Esophagus (tissue), 2 donors: ENCODE measurements at regions not wholly inside any gene's neighbourhood (a gene's known extent, or its start where the extent isn't known, plus 50 kb on each side); places are given as distances from the start of the nearest gene placed in this dataset.
"Not testable (repeated sequence)": the region's sequence is repeated elsewhere in the genome, so short reads cannot be mapped to it uniquely, and the experiment has no call there.

Source experiments
- H3K27ac ChIP-seq, 2 donors: one replicate each; pipeline ENCODE4 v1.5.1; 2013; ENCODE audit warnings: low read depth in 2 of 2, mild to moderate bottlenecking in 2 of 2, inconsistent platforms in 1 of 2, low read length in 1 of 2, moderate library complexity in 1 of 2
- H3K27me3 ChIP-seq, 2 donors: one replicate each; pipeline ENCODE4 v1.6.1; 2013; ENCODE audit warnings: low read length in 2 of 2, control low read depth in 1 of 2, mild to moderate bottlenecking in 1 of 2; ENCODE audit not compliant: insufficient read depth in 2 of 2, control insufficient read depth in 1 of 2
- H3K36me3 ChIP-seq, 2 donors: one replicate each; pipeline ENCODE4 v1.6.1; 2013; ENCODE audit warnings: low read length in 1 of 2; ENCODE audit not compliant: control insufficient read depth in 2 of 2, insufficient read depth in 2 of 2
- H3K4me1 ChIP-seq, 2 donors: one replicate each; pipeline ENCODE4 v1.6.1; 2013; ENCODE audit warnings: low read length in 1 of 2; ENCODE audit not compliant: control insufficient read depth in 2 of 2, insufficient read depth in 2 of 2
- H3K4me3 ChIP-seq, 2 donors: one replicate each; pipeline ENCODE4 v1.5.1; 2013; ENCODE audit warnings: low read length in 2 of 2, mild to moderate bottlenecking in 2 of 2, low read depth in 1 of 2, moderate library complexity in 1 of 2
- H3K9me3 ChIP-seq, 2 donors: one replicate each; pipeline ENCODE4 v1.6.1; 2013; ENCODE audit warnings: mild to moderate bottlenecking in 2 of 2, low read depth in 1 of 2, low read length in 1 of 2, moderate library complexity in 1 of 2; ENCODE audit not compliant: control insufficient read depth in 2 of 2, insufficient read depth in 1 of 2
- WGBS, 2 donors: extraction: QIAGEN DNeasy Blood & Tissue Kit; methylation state at CpG; one replicate each; pipeline ENCODE4 v1.1.7; 2013; 5-methylcytosine and 5-hydroxymethylcytosine counted together
- donor health status: healthy with polysubstance abuse.
- donor health status: Bipolar disorder and iron deficiency.

GRCh38 chr15:20056871-20057270 is 484.7 kb downstream of the GOLGA6L6 start:
- 72 to 75% methylated on average over 5 of the region's 5 CpGs for WGBS, 2 donors
- not testable (repeated sequence) for H3K27me3 ChIP-seq, H3K36me3 ChIP-seq, H3K4me1 ChIP-seq, H3K4me3 ChIP-seq, H3K27ac ChIP-seq, H3K9me3 ChIP-seq

GRCh38 chr15:20055921-20056320 is 485.7 kb downstream of the GOLGA6L6 start:
- H3K36me3 ChIP-seq, H3K27ac ChIP-seq, H3K4me3 ChIP-seq, H3K9me3 ChIP-seq, H3K4me1 ChIP-seq, H3K27me3 ChIP-seq: not testable (repeated sequence)
- 44 to 51% methylated on average over 4 to 5 of the region's 5 CpGs for WGBS, 2 donors

- not testable (repeated sequence) for H3K9me3 ChIP-seq, H3K27me3 ChIP-seq
- 80 to 88% methylated on average over 9 to 14 of the region's 16 CpGs for WGBS, 2 donors
Measured at GRCh38 chr15:20048189-20048588, 493.4 kb downstream of the GOLGA6L6 start.

GRCh38 chr15:20045165-20045564 is 496.4 kb downstream of the GOLGA6L6 start:
- H3K4me3 ChIP-seq, H3K27ac ChIP-seq, H3K27me3 ChIP-seq, H3K9me3 ChIP-seq, H3K4me1 ChIP-seq, H3K36me3 ChIP-seq: not testable (repeated sequence)
- WGBS, 2 donors, result no CpG with 5 or more reads among the region's 5 CpGs

More at GRCh38 chr15:20048189-20048588, 493.4 kb downstream of the GOLGA6L6 start:
- not testable (repeated sequence) for H3K27ac ChIP-seq, H3K4me3 ChIP-seq, H3K36me3 ChIP-seq, H3K4me1 ChIP-seq

GRCh38 chr15:20040691-20041090 is 500.9 kb downstream of the GOLGA6L6 start:
- H3K27me3 ChIP-seq, H3K4me1 ChIP-seq, H3K9me3 ChIP-seq, H3K36me3 ChIP-seq, H3K4me3 ChIP-seq, H3K27ac ChIP-seq: not testable (repeated sequence)
- 43 to 45% methylated on average over 1 of the region's 1 CpG for WGBS, 2 donors

- not testable (repeated sequence) for H3K4me1 ChIP-seq, H3K27ac ChIP-seq, H3K9me3 ChIP-seq, H3K36me3 ChIP-seq, H3K27me3 ChIP-seq, H3K4me3 ChIP-seq
- no CpG with 5 or more reads among the region's 2 CpGs for WGBS, 2 donors
Measured at GRCh38 chr15:20025040-20025439, 516.6 kb downstream of the GOLGA6L6 start.

GRCh38 chr15:20022349-20022748 is 519.3 kb downstream of the GOLGA6L6 start:
- not testable (repeated sequence) for H3K9me3 ChIP-seq, H3K27me3 ChIP-seq, H3K36me3 ChIP-seq, H3K4me1 ChIP-seq, H3K27ac ChIP-seq, H3K4me3 ChIP-seq
- 75 to 82% methylated on average over 1 of the region's 6 CpGs for WGBS, 2 donors

- H3K4me3 ChIP-seq, H3K36me3 ChIP-seq, H3K4me1 ChIP-seq, H3K27ac ChIP-seq, H3K27me3 ChIP-seq, H3K9me3 ChIP-seq: not testable (repeated sequence)
- WGBS, 2 donors, result 67% methylated on average over 3 of the region's 7 CpGs; no CpG with 5 or more reads in 1 of the 2 donors
Measured at GRCh38 chr15:20021351-20021750, 520.2 kb downstream of the GOLGA6L6 start.

- not testable (repeated sequence) for H3K4me3 ChIP-seq, H3K4me1 ChIP-seq, H3K27me3 ChIP-seq, H3K36me3 ChIP-seq, H3K27ac ChIP-seq, H3K9me3 ChIP-seq
- 75 to 83% methylated on average over 2 to 3 of the region's 5 CpGs for WGBS, 2 donors
Measured at GRCh38 chr15:20020588-20020987, 521.0 kb downstream of the GOLGA6L6 start.

GRCh38 chr15:20019758-20020157 is 521.8 kb downstream of the GOLGA6L6 start:
- 62 to 67% methylated on average over 4 to 6 of the region's 6 CpGs for WGBS, 2 donors
- not testable (repeated sequence) for H3K36me3 ChIP-seq, H3K27ac ChIP-seq, H3K9me3 ChIP-seq, H3K27me3 ChIP-seq, H3K4me3 ChIP-seq, H3K4me1 ChIP-seq
